ENCODE measurements at regions not wholly inside any gene's neighbourhood (a gene's known extent, or its start where the extent isn't known, plus 50 kb on each side); places are given as distances from the start of the nearest gene placed in this dataset.

DNA sequence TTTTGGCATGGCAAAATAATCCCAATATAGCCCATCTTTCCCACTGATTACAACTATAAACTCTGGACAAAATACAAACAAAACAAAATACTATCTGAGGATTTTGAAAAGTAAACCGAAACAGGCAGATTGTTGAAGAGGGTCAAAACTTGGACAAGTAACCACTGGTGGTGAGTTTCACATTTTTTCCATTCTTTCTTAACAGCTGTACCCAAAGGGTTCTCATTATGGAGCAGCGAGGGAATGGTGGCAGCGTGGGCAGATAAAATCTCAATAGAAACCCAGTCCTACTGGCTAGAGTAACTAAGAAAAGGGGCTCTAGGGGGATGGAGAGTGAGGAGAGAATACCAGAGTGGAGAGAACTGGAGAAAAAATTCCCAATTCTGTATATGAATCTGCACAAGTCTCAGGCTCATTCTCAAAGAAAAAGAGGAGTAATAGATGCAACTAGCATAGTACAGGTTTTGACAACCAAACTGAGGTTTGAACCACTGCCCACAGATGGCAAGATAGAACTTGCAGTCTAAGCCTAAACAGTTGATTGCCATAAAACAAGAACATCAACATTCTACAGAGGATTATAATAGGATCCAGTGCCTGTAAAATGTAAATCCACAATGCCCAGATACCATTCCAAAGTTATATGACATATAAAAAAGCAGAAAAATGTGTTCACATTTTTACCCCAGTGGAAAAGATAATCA, 284.5 kb downstream of the KCNRG start:
- no peak overlapping the region for H3K27ac ChIP-seq
- no peaks in the 10 kb centered on the region for H3K36me3 ChIP-seq
- no peak overlapping the region for H3K4me3 ChIP-seq (ENCODE audit: low read depth in 1 of 2, low read length in 1 of 2)
- H3K27me3 ChIP-seq: no peaks in the 10 kb centered on the region
- H3K9me3 ChIP-seq: no peaks in the 10 kb centered on the region
- H3K4me1 ChIP-seq (ENCODE audit: control insufficient read depth in 1 of 2, insufficient read depth in 1 of 2, low read depth in 1 of 2, low read length in 1 of 2): no peaks in the 10 kb centered on the region
- TF ChIP-seq, protein P1, sequence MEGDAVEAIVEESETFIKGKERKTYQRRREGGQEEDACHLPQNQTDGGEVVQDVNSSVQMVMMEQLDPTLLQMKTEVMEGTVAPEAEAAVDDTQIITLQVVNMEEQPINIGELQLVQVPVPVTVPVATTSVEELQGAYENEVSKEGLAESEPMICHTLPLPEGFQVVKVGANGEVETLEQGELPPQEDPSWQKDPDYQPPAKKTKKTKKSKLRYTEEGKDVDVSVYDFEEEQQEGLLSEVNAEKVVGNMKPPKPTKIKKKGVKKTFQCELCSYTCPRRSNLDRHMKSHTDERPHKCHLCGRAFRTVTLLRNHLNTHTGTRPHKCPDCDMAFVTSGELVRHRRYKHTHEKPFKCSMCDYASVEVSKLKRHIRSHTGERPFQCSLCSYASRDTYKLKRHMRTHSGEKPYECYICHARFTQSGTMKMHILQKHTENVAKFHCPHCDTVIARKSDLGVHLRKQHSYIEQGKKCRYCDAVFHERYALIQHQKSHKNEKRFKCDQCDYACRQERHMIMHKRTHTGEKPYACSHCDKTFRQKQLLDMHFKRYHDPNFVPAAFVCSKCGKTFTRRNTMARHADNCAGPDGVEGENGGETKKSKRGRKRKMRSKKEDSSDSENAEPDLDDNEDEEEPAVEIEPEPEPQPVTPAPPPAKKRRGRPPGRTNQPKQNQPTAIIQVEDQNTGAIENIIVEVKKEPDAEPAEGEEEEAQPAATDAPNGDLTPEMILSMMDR (IDR thresholded peaks at IDR 0.05): no peak

DNA sequence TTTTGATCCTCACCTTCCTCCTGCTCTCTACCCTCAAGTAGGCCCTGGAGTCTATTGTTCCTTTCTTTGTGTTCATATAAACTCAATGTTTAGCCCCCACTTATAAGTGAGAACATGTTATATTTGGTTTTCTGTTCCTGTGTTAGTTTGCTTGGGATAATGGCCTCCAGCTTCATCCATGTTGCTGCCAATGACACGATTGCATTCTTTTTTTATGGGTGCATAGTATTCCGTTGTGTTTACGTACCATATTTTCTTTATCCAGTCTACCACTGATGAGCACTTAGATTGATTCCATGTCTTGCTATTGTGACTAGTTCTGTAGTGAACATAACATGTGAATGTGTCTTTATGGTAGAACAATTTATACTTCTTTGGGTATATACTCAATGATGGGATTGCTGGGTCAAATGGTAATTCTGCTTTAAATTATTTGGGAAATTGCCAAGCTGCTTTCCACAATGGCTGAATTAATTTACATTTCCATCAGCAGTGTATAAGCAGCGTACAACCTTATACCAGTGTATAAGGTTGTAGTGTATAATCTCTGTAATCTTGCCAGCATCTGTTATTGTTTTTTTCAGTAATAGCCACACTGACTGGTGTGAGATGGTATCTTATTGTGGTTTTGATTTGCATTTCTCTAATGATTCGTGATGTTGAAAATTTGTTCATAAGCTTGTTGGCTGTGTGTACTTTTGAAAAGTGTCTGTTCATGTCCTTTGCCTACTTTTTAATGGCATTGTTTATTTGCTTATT, 288.9 kb downstream of the KCNRG start:
- H3K4me1 ChIP-seq (ENCODE audit: control insufficient read depth in 1 of 2, insufficient read depth in 1 of 2, low read depth in 1 of 2, low read length in 1 of 2): no peaks in the 10 kb centered on the region
- H3K27me3 ChIP-seq: no peaks in the 10 kb centered on the region
- H3K4me3 ChIP-seq (ENCODE audit: low read depth in 1 of 2, low read length in 1 of 2): no peak overlapping the region
- no peaks in the 10 kb centered on the region for H3K9me3 ChIP-seq
- H3K27ac ChIP-seq: no peak overlapping the region
- TF ChIP-seq, protein P1 (IDR thresholded peaks at IDR 0.05): no peak
- H3K36me3 ChIP-seq: no peaks in the 10 kb centered on the region

DNA sequence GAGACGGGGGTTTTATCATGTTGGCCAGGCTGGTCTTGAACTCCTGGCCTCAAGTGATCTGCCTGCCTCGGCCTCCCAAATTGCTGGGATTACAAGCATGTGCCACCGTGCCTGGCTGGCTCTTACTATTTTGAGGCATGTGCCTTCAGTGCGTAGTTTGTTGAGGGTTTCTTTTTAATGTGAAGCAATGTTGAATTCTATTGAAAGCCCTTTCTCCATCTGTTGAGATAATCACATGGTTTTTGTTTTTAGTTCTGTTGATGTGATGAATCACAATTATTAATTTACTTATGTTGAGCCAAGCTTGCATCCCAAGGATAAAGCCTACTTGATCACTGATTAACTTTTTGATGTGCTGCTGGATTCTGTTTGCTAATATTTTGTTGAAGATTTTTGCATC, 290.9 kb downstream of the KCNRG start:
- TF ChIP-seq, protein P1 (IDR thresholded peaks at IDR 0.05): no peak
- H3K9me3 ChIP-seq: no peaks in the 10 kb centered on the region

DNA sequence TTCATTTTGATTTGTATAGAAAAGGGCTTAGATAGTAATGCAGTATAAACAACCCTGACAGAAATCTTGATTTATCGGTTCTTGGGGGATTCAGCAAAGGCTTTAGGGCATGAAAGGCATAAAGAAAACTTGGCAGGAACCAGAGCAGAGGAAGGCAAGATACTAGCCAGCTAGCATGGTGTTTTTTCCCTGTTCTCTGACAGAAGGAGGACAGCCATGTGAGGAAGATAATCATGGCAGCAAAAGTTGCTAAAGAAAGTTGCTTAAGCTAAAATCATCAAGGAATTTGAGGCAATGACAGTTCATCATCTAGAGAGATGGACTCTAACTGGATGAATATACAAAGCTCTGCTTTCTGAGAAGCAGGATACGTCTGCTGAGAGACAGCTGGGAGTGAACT, 294.1 kb downstream of the KCNRG start:
- H3K36me3 ChIP-seq: no peaks in the 10 kb centered on the region
- no peaks in the 10 kb centered on the region for H3K9me3 ChIP-seq
- TF ChIP-seq, protein P1 (IDR thresholded peaks at IDR 0.05): no peak
- no peak overlapping the region for H3K4me3 ChIP-seq (ENCODE audit: low read depth in 1 of 2, low read length in 1 of 2)
- no peak overlapping the region for H3K27ac ChIP-seq
- H3K27me3 ChIP-seq: no peaks in the 10 kb centered on the region
- H3K4me1 ChIP-seq (ENCODE audit: control insufficient read depth in 1 of 2, insufficient read depth in 1 of 2, low read depth in 1 of 2, low read length in 1 of 2): peaks cover 0 to 6% of the 10 kb centered on the region in 2 experiments

More for the DNA sequence above, 290.9 kb downstream of the KCNRG start:
- Histone ChIP-seq H3K36me3 (no peaks in the 10 kb centered on the region), H3K27ac (no peak overlapping the region), H3K4me1 (ENCODE audit: control insufficient read depth in 1 of 2, insufficient read depth in 1 of 2, low read depth in 1 of 2, low read length in 1 of 2) (peaks cover 0 to 6% of the 10 kb centered on the region in 2 experiments), H3K27me3 (no peaks in the 10 kb centered on the region), H3K4me3 (ENCODE audit: low read depth in 1 of 2, low read length in 1 of 2) (no peak overlapping the region)

DNA sequence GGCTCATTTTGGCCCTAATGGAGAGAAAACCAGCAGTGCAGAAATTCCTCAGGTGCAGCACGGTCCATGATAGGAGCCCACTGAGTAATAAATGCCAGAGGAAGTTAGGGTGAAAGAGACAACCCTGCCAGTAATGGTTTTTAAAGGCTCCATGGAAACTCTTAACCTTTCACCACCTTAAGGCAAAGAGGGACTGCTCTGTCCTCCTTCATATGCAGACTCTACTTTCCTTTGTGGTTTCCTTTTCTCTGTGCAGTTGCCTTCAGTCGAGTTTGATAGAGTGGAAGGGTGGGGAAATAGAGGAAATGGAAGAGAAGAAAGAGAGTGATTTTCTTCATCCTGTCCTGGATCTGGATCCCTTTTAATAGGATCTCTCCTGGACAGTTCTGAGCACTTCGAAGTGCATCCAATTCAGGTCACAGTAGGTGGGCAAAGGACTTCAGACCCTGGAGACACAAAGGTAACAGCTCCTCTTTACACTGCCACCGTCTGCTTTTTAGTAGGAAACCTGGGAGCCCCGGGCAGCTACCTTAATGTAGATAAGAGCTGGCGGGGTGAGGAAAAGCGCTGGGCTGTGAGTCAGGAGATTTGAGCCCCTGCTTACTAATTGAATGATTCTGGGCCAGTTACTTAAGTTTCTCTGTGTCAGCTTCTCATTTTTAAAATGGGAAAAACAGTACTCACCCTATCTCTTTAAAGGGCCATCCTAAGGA, 294.8 kb downstream of the KCNRG start:
- no peaks in the 10 kb centered on the region for H3K9me3 ChIP-seq
- TF ChIP-seq, protein P1 (IDR thresholded peaks at IDR 0.05): no peak
- H3K36me3 ChIP-seq: no peaks in the 10 kb centered on the region
- H3K4me1 ChIP-seq (ENCODE audit: control insufficient read depth in 1 of 2, insufficient read depth in 1 of 2, low read depth in 1 of 2, low read length in 1 of 2): peaks cover 0 to 6% of the 10 kb centered on the region in 2 experiments
- no peak overlapping the region for H3K27ac ChIP-seq
- H3K27me3 ChIP-seq: no peaks in the 10 kb centered on the region
- H3K4me3 ChIP-seq (ENCODE audit: low read depth in 1 of 2, low read length in 1 of 2): no peak overlapping the region
